Uterus (tissue), 3 donors: ENCODE measurements at regions not wholly inside any gene's neighbourhood (a gene's known extent, or its start where the extent isn't known, plus 50 kb on each side); places are given as distances from the start of the nearest gene placed in this dataset.

Experiments used
- DNase-seq, 2 donors: peaks; one replicate each; pipeline ENCODE4 v3.0.0-alpha.2; 2019 to 2020
- H3K27ac ChIP-seq, 2 donors: fragments of 200-600 bp; sonication (generic); 1 replicate in 1 of 2; 2 replicates in 1 of 2; pipeline ENCODE4 v1.5.1; 2016 to 2018
- H3K27me3 ChIP-seq, 2 donors: fragments of 200-600 bp; sonication (generic); one replicate each; pipeline ENCODE4 v1.5.1; 2018 to 2019; ENCODE audit warnings: control low read depth in 1 of 2
- H3K36me3 ChIP-seq, 2 donors: fragments of 200-600 bp; sonication (generic); one replicate each; pipeline ENCODE4 v1.5.1; 2019; ENCODE audit warnings: control low read depth in 1 of 2
- H3K4me1 ChIP-seq, 2 donors: fragments of 200-600 bp; sonication (generic); one replicate each; pipeline ENCODE4 v1.5.1; 2018 to 2019; ENCODE audit warnings: control low read depth in 1 of 2
- H3K4me3 ChIP-seq, 2 donors: fragments of 200-600 bp; sonication (generic); 1 replicate in 1 of 2; 2 replicates in 1 of 2; pipeline ENCODE4 v1.5.1; 2018 to 2019; ENCODE audit warnings: mild to moderate bottlenecking in 1 of 2
- H3K9me3 ChIP-seq, 2 donors: fragments of 200-600 bp; sonication (generic); one replicate each; pipeline ENCODE4 v1.5.1; 2019; ENCODE audit warnings: control low read depth in 1 of 2
- CTCF ChIP-seq, 4 experiments: fragments of 200-600 bp in 2 of 4; fragments of 450-650 bp in 2 of 4; sonication (generic) in 2 of 4; IDR thresholded peaks; one replicate each; pipeline ENCODE4 v1.5.1; 2016 to 2019; ENCODE audit warnings: antibody characterized with exemption in 4 of 4, mild to moderate bottlenecking in 2 of 4, moderate library complexity in 1 of 4
- POLR2A ChIP-seq, 2 donors: fragments of 450-650 bp; IDR thresholded peaks; one replicate each; pipeline ENCODE4 v1.6.1; 2016; ENCODE audit warnings: antibody characterized with exemption in 2 of 2, mild to moderate bottlenecking in 1 of 2, moderate library complexity in 1 of 2
- intact Hi-C: fragments of 100-400 bp; cut with DNase I; formaldehyde crosslinking; loops from one replicate; pipeline ENCODE4 v1.15.1; 2023; ENCODE audit warnings: low total_unique reads
- donor health status: DM: yes; HTN: yes; CAD: no.

GRCh38 chr3:146305808-146306423 is 55.0 kb upstream of the PLSCR4 start:
- intact Hi-C loops = no loop called here
- DNase-seq = no peak
- Histone ChIP-seq H3K4me1 (no peaks in the 10 kb centered on the region), H3K36me3 (no peaks in the 10 kb centered on the region), H3K27me3 (no peaks in the 10 kb centered on the region), H3K9me3 (no peaks in the 10 kb centered on the region), H3K27ac (no peak overlapping the region), H3K4me3 (no peak overlapping the region)
- no peak for TF ChIP-seq CTCF (IDR thresholded peaks at IDR 0.05)
- TF ChIP-seq POLR2A (IDR thresholded peaks at IDR 0.05) = no peak

DNA sequence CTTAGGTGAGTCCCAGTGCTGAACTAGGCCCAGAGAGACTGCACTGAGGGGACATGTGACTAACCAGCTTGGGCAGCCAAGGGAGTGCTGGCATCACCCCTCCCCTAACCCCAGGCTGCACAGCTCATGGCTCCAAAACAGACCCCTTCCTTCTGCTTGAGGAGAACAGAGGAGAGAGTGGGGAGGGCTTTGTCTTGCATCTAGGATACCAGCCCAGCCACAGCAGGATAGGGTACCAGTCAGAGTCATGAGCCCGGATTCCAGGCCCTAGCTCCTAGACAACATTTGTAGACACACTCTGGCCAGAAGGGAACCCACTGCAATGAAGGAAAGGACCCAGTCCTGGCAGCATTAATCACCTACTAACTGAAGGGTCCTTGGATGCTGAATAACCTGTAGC is 49.9 kb upstream of the PLSCR4 start:
- TF ChIP-seq POLR2A (IDR thresholded peaks at IDR 0.05) (no peak), CTCF (IDR thresholded peaks at IDR 0.05) (no peak)
- intact Hi-C loops = no loop called here
- Histone ChIP-seq H3K27me3 (no peaks in the 10 kb centered on the region), H3K36me3 (no peaks in the 10 kb centered on the region), H3K4me1 (no peaks in the 10 kb centered on the region), H3K4me3 (no peak overlapping the region), H3K9me3 (no peaks in the 10 kb centered on the region), H3K27ac (no peak overlapping the region)
- DNase-seq = no peak
